HuH-7 (cell line): ENCODE measurements at regions not wholly inside any gene's neighbourhood (a gene's known extent, or its start where the extent isn't known, plus 50 kb on each side); places are given as distances from the start of the nearest gene placed in this dataset.
"Not testable (repeated sequence)": the region's sequence is repeated elsewhere in the genome, so short reads cannot be mapped to it uniquely, and the experiment has no call there.

ENCODE experiments used
- DNase-seq: peaks from one replicate; pipeline ENCODE4 v3.0.0; 2011; ENCODE audit warnings: low spot score

DNA sequence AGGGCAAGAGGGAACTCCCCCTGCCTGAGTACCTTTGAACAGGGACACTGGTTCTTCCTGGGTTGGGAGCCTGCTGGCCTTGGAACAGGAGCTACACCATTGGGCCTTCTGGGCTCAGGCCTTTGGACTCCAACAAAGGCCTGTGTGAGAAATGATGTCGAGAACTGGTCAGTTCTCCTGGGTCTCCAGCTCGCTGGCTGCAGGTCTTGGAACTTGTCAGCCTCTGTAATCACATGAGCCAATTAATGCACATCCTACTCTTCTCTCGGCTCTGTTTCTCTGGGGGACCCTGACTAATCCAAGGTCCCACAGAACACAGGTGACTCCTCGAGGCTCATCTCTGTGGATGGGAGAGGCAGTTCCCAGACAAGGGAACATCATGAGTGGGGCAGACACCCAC is 104.7 kb upstream of the PLGLB2 start:
- DNase-seq, result not testable (repeated sequence)

DNA sequence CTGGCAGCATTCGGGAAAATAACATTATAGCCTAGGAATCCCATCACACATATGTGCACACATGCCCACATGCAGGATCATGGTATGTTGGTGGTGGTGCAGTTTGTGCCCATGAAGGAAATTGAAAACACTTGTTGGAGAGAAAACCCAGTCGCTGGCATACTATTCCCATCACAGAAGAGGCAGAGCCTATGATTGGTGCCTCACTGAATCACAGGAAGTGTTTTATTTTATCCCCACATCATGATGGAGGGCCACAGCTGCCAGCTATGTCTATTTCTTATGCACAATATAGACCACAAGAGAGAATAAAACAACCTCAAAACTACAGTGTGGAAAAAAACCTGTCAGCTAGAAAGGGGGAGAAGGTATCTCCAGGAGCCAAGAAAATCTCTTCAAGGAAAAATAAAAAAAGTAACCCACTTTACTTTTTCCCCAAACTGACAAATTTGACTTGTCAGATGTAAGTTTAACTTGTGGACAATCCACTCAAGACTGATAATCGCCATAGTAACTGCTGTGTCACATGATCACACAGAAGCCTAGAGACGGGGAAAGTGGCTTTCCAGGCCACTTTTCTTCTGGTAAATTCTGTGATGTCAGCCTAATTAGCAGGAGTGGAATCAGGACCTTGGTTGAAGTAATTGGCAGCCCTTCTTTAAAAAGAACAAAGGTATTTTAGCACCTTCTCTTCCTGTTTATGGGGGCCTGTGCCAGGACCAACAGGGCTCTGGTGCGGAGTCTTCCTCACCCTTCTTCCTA is 100.0 kb upstream of the PLGLB2 start:
- not testable (repeated sequence) for DNase-seq

DNA sequence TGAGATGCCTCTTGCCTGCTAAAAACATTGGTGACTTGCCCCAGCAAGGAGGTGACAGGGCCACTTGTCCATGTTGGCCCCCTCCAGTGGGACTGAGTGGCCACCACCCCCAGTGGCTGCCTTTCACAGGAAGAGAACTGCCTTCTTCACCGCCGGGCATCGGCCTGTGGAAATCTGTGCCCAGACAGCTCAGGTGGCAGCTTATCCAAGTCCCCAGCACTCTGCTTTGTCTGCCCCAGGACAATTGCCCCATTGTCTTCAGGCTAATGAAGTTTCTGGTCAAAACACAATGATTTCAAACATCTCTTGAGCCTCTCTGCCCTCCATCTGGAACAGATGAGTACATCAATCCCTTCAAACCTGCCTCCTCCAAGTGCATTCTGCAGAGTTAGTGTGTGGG is 99.1 kb upstream of the PLGLB2 start:
- DNase-seq, result not testable (repeated sequence)

DNA sequence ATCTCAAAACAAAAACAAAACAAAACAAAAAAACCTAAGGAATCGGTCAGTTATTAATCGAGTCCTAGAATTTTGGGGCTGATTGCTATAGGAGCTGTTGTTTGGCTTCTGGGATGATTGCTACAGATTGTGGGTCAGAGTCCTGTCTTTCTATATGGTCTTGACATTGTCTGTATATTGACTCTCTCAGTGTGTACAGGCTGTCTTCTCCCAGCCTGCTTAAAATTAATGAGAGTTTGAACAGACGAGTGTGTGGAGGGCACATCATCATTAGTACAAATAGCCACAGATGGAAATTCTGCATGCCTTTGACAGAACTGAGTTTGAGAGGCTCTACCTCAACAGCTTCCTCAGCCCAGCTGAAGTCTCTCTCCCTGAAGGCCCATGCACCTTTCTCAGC is 98.0 kb upstream of the PLGLB2 start:
- DNase-seq, result not testable (repeated sequence)

DNA sequence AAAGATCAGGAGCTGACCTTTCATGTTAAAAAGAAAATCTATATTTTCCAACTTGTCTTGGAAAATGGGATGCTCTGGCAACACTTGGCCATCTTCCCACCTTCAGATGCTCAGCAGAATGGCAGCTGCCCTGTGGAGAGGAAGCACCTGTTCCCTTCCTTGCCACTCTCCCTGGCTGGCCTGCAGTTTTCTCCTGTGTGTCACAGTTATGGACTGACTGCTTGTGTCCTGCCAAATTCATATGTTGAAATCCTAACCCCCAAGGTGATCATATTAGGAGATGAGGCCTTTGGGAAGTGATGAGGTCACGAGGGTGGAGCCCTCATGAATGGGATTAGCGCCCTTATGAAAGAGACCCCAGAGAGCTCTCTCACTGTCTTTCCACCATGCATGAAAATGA is 97.0 kb upstream of the PLGLB2 start:
- DNase-seq, result not testable (repeated sequence)

DNA sequence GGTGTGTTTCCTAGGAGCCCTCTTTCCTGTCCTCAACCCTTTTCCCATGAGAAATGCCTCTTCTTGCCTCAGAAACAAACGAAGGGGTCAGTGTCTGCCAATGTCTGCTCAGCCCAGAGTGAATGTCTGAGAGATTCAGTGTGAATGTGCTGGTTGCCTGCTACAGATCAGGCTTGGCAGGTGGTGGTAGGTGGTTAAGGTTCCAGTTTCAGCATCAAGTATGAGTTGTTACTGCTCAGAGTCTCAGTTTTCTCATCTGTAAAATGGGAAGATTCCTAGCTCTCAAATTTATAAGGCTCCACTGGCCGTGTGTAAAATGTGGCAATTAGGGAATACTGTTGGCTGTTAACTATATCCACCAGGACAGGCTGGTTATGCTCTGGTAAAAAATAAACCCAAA is 96.3 kb upstream of the PLGLB2 start:
- DNase-seq, result not testable (repeated sequence)

DNA sequence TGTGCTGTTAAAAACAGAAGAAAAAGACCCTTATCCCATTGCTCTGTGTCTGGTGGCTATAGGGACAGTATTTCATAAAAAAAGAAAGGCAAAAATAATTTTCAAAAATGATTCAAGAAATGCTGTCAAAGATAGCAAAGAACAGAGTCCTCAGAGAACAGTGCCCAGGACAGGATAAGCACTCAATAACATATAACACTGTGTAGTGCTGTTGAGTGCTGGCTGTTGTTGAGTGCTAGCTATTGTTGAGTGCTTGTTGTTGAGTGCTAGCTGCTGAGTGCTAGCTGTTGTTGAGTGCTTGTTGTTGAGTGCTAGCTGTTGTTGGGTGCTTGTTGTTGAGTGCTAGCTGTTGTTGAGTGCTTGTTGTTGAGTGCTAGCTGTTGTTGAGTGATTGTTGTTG is 94.5 kb upstream of the PLGLB2 start:
- not testable (repeated sequence) for DNase-seq

DNA sequence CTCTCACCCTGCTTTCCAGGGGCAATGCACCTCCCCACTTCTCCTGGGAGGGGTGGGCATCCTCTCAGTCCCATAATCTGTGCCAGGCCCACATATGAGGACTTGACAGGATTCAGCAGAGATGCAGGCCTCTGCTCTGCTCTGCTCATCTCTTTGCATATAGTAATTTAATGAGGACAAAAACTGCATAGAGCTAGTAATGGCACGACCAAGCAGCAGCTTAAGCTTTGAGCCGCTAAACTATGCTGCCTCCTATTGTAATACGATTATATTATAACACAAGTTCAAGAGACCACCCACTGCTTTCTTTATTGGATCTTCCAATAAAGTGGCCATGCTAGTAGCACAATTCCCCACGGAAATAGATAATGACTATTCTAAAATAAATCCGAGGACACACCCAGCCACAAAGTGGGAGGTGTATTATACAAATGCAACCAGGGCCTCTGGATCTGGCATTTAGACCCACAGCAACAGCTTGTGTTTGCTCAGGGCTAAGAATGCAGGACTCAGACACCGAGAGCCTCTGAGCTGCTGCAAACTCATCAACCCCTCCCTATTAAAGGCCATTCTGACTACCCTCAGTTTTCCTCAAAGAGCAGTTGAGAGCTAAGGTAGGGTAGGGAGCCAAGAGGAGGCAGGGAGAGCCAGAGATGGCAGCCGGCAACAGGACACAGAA is 93.6 kb upstream of the PLGLB2 start:
- not testable (repeated sequence) for DNase-seq

DNA sequence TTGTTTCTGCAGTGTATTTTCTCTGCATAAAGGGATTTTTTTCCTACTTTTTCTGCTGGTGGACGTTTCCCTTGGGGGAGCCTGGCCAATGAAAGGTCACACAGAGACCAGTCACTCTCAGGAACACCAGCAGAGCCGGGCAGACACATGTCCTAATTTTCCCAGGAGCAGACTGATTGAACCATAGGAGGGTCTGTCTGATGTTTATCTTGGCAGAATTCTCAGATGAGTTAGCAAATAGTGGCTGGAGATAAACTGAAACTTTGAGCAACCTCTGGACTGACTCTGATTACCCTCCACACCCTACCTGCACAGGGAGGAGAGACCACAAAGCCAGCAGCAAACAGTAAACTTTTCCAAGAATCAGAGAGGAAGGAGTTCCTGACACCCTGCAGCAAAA is 90.0 kb upstream of the PLGLB2 start:
- not testable (repeated sequence) for DNase-seq

DNA sequence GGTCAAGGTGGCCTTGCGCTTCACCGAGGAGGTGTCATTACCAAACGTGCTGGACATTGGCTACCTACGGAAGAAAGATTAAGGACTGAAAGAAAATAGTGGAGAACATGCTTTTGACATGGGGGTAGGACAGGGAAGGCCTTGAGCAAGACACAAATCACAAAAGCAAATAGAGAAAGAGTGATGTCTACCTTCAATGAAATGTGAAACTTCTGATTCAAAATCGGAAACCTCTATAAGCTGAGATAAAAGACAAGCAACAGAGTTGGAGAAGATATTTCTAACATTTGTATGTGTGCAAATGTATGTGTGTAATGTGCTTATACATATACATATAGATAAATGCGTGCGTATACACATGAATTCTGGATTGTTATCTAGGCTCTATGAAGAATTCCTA is 89.5 kb upstream of the PLGLB2 start:
- DNase-seq, result not testable (repeated sequence)

DNA sequence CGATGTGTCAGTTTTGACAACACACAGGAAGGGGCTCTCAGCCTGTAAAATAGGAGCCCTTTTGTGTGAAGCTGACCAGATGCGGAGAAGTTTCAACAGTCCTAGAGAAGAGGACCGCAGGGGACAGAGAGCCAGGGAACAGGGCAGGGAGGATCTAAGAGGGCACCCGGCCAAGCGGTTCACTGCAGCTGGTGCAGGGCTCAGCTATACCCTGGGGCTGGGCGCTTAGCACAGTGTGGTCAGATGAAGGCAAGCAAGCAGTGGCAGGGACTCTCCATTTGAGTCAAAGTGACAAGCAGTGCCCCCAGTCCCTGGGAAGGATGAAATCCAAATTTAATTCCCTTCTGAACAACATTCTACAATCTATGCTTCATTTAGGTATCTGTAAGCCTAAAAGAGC is 88.9 kb upstream of the PLGLB2 start:
- not testable (repeated sequence) for DNase-seq

DNA sequence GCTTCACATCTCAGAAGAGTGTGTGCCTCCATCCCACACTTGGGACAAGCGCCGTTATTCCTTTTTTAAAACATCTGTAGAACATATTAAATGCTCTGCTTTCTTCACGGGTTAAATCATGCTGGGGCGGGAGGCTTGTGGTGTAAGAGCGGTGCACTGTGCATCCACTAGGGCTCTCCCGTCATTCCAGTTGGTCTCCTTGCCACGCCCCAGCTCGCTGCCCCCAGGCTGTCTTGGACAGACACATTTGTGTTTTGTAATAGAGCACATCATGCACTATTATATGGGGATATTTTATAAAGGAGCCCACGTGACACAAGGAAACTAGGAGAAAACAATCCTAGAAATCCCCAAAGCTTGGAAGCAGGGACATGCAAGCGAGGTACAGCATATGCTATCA is 87.7 kb upstream of the PLGLB2 start:
- DNase-seq, result not testable (repeated sequence)

DNA sequence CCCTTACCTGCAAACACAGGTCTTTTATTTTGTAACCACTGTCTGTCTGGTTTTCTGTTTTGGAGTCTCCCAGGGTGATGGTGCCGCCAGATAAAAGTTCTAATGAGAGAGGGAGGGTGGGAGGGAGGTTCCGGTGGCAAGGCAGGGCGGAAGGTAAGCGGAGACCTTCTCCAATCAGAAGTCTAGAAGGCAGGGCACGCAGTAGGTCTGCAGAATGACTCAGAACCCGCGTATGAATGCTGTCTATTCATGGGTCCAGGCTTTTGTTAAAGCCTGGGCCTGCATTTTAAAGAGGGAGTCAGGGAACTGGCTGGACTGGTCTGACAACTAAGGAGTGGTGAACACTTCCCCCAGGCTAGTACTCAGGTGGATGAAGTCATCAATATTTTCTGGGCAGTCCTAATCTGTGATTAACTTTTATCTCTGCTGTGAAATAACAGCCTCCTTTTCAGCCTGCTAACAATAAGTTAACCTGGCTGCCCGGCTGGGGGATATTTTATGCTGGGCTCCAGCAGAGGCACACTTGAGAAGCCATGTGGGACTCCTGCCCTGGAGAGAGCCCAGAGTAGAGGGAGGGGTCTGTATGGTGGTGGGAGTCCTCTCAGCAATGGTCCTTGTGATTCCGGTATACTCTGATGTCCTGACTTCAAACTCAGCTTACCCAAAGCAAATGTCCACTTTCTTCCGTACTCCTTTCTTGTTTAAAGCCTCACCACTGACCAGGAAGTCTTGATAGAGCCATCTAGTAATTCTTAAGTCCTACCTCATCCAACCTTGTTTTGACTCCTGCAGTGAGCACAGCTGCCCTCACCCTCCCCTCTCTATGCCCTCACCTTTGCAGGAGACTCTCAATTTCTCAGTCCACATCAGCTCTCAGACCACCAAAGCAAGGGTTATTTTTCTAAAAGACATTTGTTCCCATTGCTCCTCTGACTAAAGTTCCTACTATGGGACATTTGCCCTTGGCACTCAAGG is 85.3 kb upstream of the PLGLB2 start:
- not testable (repeated sequence) for DNase-seq

DNA sequence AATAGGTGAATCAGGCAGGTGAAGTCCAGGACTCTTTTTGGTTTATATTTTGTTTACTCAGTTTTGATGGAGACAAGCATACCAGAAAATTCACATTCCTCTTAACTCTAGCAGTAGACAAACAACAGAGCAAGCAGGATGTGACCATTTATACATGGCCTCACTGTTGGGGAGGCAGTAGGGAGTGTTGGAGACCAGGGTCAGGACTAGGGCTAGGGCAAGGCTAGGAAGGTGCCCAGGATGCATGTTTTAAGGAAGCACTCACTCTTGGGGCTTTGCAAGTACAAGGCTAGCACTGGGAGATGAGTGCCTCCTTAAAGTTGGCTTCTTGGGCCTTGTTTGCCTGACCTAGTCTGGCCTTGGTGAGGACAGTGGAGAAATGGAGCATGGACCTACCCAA is 84.5 kb upstream of the PLGLB2 start:
- DNase-seq, result not testable (repeated sequence)

DNA sequence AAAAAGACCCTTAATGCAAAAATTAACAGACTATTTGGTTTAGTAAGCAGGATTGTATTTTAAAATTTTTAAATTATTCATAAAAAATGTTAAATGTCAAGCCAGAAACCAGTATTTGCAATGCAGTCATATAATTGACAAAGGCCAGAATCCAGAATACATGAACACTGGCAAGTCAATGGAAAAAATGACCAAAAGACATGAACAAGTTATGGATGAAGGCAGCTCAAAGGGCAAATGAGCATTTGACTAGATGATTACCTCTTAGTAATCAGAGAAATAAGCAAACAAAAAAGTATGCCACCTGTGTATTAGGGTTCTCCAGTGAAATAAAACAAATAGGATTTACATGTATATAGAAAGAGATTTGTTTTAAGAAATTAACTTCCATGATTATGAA is 80.9 kb upstream of the PLGLB2 start:
- not testable (repeated sequence) for DNase-seq

DNA sequence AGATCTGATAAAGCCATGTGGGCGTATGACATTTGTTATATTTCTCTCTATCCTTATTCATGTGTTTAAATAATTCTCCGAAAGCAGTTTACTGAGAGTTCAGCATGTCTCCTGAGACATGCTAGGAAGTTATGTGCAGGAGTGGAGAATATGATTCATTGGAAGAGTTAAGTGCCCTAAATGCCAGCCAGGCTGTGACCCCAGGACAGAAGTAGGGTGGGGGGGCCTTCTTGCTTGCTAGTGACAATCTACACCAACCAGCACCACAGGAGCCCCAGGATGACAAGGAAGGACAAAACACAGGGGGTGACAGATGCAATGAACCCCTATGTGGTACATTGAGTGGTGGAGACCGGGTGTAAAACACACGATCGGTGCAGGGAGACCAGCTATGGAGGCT is 79.5 kb upstream of the PLGLB2 start:
- DNase-seq, result not testable (repeated sequence)

DNA sequence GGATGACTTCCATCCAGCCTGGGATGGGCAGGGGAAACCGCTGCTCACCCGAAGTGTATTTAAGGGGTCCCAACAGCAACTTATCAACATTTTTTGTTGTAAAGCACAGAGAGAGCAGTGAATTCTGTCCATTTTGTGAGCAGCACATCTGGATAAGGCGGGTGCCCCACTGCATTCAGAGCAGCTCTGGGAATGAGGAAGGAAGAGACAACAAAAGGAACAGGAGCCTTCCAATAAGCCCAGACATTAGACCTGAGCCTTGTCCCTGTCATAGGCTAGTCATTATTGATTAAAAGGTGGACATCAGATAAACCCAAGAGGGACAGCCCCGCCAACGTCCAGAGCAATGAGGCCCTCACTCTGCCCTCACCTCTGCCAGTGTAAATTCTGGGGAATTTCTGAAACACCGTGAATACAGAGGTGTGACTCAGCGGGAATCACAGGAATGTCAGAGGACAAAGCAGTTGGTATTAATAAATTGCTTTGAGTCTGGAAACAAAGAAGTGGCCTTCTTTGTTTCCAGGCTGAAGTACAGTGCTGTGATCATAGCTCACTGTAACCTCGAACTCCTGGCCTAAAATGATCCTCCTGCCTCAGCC is 78.2 kb upstream of the PLGLB2 start:
- DNase-seq, result not testable (repeated sequence)

DNA sequence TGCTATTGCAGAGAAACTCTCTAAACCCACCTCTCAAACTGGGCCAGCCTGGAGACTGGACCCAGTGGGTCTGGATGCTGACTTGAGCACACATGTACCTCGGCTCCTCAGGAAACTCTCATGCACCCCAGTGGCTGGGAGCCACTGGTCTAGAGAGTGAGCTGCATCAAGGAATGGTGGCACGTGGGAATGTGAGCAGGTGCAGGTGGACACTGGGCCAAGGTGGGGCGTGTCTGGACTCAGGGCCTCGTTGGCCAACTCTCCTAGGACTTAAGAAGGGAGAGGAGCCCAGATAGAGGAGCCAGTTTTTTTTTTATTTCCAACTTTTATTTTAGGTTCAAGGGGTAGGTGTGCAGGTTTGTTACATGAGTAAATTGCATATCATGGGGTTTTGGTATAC is 75.5 kb upstream of the PLGLB2 start:
- DNase-seq, result not testable (repeated sequence)

DNA sequence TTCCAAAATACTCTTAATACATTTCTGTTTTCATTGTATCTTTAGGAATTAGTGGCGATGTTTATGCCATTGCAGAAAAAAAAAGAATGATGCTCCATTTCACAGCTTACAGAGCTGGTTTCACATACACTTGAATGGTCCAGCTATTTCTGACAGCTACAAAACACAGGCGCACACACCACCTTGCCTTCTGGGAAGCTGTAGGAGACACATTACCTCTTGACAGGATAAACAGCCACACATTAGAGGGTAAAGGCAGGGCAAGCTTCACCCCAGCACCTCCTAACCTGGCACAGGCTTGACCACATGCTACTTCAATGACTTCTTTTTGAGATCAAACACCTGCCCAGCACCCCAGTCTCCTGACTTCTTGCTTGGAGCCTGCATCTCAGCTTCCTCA is 73.2 kb upstream of the PLGLB2 start:
- not testable (repeated sequence) for DNase-seq

DNA sequence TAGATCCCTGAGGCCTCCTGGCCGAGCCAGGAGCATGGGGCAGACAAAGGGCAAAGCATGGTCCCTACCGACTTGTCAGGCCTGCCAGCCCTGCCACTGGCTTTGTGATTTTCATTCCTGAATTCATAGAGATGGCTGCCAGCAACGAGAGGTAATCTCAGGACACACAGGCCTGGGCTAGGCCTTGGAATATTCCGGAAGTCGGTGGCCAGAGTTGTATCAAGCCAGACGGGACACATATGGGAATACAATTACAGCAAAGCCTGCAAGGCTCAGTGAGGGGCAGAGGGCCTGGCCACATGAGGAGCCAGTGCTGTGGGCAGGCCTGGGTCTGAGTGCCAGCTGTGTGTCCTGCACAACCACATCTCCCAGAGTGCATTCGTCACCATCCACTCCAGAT is 72.4 kb upstream of the PLGLB2 start:
- DNase-seq, result not testable (repeated sequence)

DNA sequence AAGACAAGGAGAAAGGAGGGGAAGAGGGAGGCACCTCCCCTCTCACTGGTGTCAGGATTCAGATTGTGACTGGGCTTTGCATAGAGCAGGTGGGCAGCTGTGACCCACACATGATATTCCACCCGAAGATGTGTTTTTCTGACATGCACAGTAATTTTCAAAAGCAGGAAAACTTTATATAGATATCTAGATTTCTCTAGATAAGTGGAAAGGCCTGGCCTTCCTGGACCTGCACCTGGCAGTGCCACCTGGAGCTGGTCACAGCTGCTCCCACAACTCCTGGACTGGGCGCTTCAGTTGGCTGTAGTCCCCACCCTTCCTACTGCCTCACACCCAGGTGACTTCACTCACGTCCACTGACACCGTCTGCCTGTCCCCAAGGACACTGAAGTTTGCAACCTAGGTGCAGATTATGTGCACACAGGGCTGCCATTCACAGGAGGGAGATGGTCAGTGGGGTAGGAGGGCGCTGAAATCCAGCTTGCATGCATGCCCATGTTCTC is 70.4 kb upstream of the PLGLB2 start:
- DNase-seq, result not testable (repeated sequence)

DNA sequence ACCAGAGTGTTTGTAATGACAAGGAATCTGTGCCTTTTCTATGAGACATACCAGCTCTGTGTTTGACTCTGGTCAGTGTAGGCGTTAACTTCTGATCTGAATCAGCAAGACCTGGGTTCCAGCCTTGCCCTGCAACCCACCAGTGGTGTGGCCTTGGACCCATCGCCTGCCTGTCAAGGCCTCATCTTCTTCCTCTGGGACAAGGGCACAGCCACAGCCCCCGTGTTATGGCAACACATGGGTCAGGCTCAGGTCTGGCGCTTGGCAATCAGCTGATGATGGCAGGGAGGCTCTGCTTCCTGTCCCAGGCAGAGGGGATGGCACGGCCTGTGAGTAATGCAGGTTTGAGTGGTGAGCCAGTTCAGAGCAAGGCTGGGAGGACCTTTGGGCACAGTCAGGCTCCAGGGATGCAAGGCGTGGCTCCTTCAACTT is 69.1 kb upstream of the PLGLB2 start:
- DNase-seq, result not testable (repeated sequence)
